Vagina (tissue), 2 donors: ENCODE measurements at regions not wholly inside any gene's neighbourhood (a gene's known extent, or its start where the extent isn't known, plus 50 kb on each side); places are given as distances from the start of the nearest gene placed in this dataset.

Experiments
- DNase-seq, 2 donors: peaks; one replicate each; pipeline ENCODE4 v3.0.0-alpha.2; 2017; ENCODE audit errors: extremely low spot score in 2 of 2
- H3K27ac ChIP-seq: fragments of 200-600 bp; sonication (generic); one replicate; pipeline ENCODE4 v1.5.1; 2019
- H3K27me3 ChIP-seq: fragments of 200-600 bp; sonication (generic); one replicate; pipeline ENCODE4 v1.5.1; 2019
- H3K36me3 ChIP-seq, 2 donors: fragments of 200-600 bp; sonication (generic); one replicate each; pipeline ENCODE4 v1.5.1; 2017 to 2019
- H3K4me1 ChIP-seq: fragments of 200-600 bp; sonication (generic); one replicate; pipeline ENCODE4 v1.5.1; 2019
- H3K4me3 ChIP-seq, 2 donors: fragments of 200-600 bp; sonication (generic); 1 replicate in 1 of 2; 2 replicates in 1 of 2; pipeline ENCODE4 v1.5.1; 2016 to 2019
- H3K9me3 ChIP-seq: fragments of 200-600 bp; sonication (generic); one replicate; pipeline ENCODE4 v1.5.1; 2019
- CTCF ChIP-seq, 3 experiments: fragments of 450-650 bp in 2 of 3; fragments of 200-600 bp in 1 of 3; sonication (generic) in 1 of 3; IDR thresholded peaks; one replicate each; pipeline ENCODE4 v1.5.1; 2017 to 2019; ENCODE audit warnings: antibody characterized with exemption in 3 of 3, mild to moderate bottlenecking in 2 of 3, moderate library complexity in 2 of 3
- POLR2A ChIP-seq, 2 donors: fragments of 450-650 bp; IDR thresholded peaks; one replicate each; pipeline ENCODE4 v1.6.1; 2017; ENCODE audit warnings: antibody characterized with exemption in 2 of 2, mild to moderate bottlenecking in 2 of 2, moderate library complexity in 2 of 2
- POLR2AphosphoS5 ChIP-seq, 2 donors: sonication (generic); formaldehyde crosslinking; IDR thresholded peaks; one replicate each; pipeline ENCODE4 v1.9.0; 2017; ENCODE audit warnings: antibody characterized with exemption in 2 of 2, mild to moderate bottlenecking in 2 of 2, low read depth in 1 of 2; ENCODE audit not compliant: insufficient read depth in 1 of 2
- intact Hi-C: fragments of 100-400 bp; cut with DNase I; formaldehyde crosslinking; loops from one replicate; pipeline ENCODE4 v1.15.1; 2023

DNA sequence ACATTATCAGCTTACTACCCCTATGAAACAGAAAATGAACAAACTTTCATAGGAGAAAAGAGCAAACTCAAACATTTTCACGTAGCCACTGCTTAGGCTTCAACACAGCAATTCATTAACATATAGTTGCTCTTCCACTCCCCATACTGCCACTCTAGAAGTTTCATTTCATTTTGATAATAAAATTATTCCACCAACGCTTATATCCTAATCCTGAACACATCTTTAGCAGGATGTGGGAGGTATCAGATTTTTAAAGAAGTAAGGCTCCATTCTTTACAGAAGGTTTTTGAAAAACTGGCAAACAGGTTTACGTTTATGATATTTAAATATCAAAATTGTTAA, 77.5 kb upstream of the ANK3 start:
- intact Hi-C loops, result no loop called here
- Histone ChIP-seq H3K27me3 (no peaks in the 10 kb centered on the region), H3K36me3 (no peaks in the 10 kb centered on the region), H3K4me1 (peaks cover 8% of the 10 kb centered on the region), H3K9me3 (no peaks in the 10 kb centered on the region), H3K27ac (no peak overlapping the region), H3K4me3 (no peak overlapping the region)
- DNase-seq, result no peak
- TF ChIP-seq POLR2AphosphoS5 (IDR thresholded peaks at IDR 0.05; ENCODE audit: insufficient read depth in 1 of 2, low read depth in 1 of 2) (no peak), POLR2A (IDR thresholded peaks at IDR 0.05) (no peak), CTCF (IDR thresholded peaks at IDR 0.05) (no peak)

GRCh38 chr10:60466267-60467201, 76.9 kb upstream of the ANK3 start:
- no peaks in the 10 kb centered on the region for H3K27me3 ChIP-seq
- TF ChIP-seq POLR2A (IDR thresholded peaks at IDR 0.05), result no peak
- no peak for TF ChIP-seq CTCF (IDR thresholded peaks at IDR 0.05)
- no peak for TF ChIP-seq POLR2AphosphoS5 (IDR thresholded peaks at IDR 0.05; ENCODE audit: insufficient read depth in 1 of 2, low read depth in 1 of 2)
- H3K9me3 ChIP-seq, result no peaks in the 10 kb centered on the region
- H3K4me3 ChIP-seq, result no peak overlapping the region
- H3K4me1 ChIP-seq, result peaks cover 8% of the 10 kb centered on the region
- DNase-seq, result no peak
- intact Hi-C loops, result no loop called here
- H3K36me3 ChIP-seq, result no peaks in the 10 kb centered on the region
- no peak overlapping the region for H3K27ac ChIP-seq

DNA sequence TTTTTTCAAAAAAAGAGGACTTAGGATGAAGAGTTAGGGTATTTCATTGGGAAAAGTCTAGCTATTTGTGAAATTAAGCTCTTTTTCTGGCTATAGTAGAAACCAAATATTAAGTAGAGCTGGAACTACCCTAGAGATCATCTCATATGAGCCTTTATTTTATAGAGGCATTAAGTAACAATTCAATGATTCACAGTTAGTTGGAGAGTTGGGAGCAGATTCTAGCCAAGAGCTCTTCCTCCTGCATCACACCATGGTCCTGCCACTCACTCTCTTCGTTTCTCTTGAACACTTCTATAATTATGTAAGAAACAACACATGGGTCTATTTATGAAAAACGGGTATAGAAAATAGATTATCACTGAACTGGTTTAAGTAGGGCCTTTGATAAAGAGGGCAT, 76.1 kb upstream of the ANK3 start:
- H3K4me1 ChIP-seq, result peaks cover 8% of the 10 kb centered on the region
- H3K36me3 ChIP-seq, result no peaks in the 10 kb centered on the region
- TF ChIP-seq POLR2A (IDR thresholded peaks at IDR 0.05), result no peak
- no peak for TF ChIP-seq CTCF (IDR thresholded peaks at IDR 0.05)
- TF ChIP-seq POLR2AphosphoS5 (IDR thresholded peaks at IDR 0.05; ENCODE audit: insufficient read depth in 1 of 2, low read depth in 1 of 2), result no peak
- DNase-seq, result no peak
- no peak overlapping the region for H3K27ac ChIP-seq
- H3K4me3 ChIP-seq, result no peak overlapping the region
- H3K9me3 ChIP-seq, result no peaks in the 10 kb centered on the region
- intact Hi-C loops, result no loop called here
- H3K27me3 ChIP-seq, result no peaks in the 10 kb centered on the region

DNA sequence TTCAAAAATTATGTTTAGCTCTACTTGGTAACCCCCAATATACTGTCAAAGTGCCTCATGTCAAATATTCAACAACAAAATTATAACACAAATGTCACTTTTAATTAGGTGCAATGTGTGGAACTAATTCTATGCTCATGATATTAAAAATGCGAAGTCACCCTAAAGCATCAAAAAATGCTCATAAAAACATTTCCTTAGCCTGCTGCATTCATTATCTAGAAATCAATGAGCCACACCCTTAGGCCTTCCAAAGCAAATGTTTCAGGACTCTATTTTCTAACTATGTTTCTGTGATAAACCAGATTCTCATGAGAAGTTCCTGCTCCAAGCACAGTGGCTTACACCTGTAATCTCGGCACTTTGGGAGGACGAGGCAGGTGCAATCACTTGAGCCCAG, 75.0 kb upstream of the ANK3 start:
- H3K27me3 ChIP-seq, result no peaks in the 10 kb centered on the region
- no peak for TF ChIP-seq POLR2A (IDR thresholded peaks at IDR 0.05)
- intact Hi-C loops, result no loop called here

GRCh38 chr10:60463746-60464145, 74.1 kb upstream of the ANK3 start:
- no peak overlapping the region for H3K4me3 ChIP-seq
- H3K36me3 ChIP-seq, result no peaks in the 10 kb centered on the region
- no peaks in the 10 kb centered on the region for H3K27me3 ChIP-seq
- H3K4me1 ChIP-seq, result peaks cover 8% of the 10 kb centered on the region
- no peak for DNase-seq
- no peaks in the 10 kb centered on the region for H3K9me3 ChIP-seq
- intact Hi-C loops, result no loop called here
- TF ChIP-seq POLR2A (IDR thresholded peaks at IDR 0.05) (no peak), CTCF (IDR thresholded peaks at IDR 0.05) (no peak), POLR2AphosphoS5 (IDR thresholded peaks at IDR 0.05; ENCODE audit: insufficient read depth in 1 of 2, low read depth in 1 of 2) (no peak)
- H3K27ac ChIP-seq, result no peak overlapping the region

More for the DNA sequence above, 75.0 kb upstream of the ANK3 start:
- Histone ChIP-seq H3K4me3 (no peak overlapping the region), H3K9me3 (no peaks in the 10 kb centered on the region), H3K36me3 (no peaks in the 10 kb centered on the region), H3K4me1 (peaks cover 8% of the 10 kb centered on the region), H3K27ac (no peak overlapping the region)
- no peak for DNase-seq
